ENCODE measurements at regions not wholly inside any gene's neighbourhood (a gene's known extent, or its start where the extent isn't known, plus 50 kb on each side); places are given as distances from the start of the nearest gene placed in this dataset.
"Not testable (repeated sequence)": the region's sequence is repeated elsewhere in the genome, so short reads cannot be mapped to it uniquely, and the experiment has no call there.

- no peak overlapping the region for H3K27ac ChIP-seq (ENCODE audit: low read length)
- no peaks in the 10 kb centered on the region for H3K36me3 ChIP-seq (replicated peaks; ENCODE audit: low read depth, low read length)
- no peaks in the 10 kb centered on the region for H3K4me1 ChIP-seq (ENCODE audit: low read length)
- no peaks in the 10 kb centered on the region for H3K27me3 ChIP-seq (ENCODE audit: low read depth, low read length)
- no peak overlapping the region for H3K4me2 ChIP-seq (ENCODE audit: low read length)
- H3K9ac ChIP-seq (ENCODE audit: low read length): no peak overlapping the region
- no peaks in the 10 kb centered on the region for H3K79me2 ChIP-seq (ENCODE audit: low read length)
- H2AFZ ChIP-seq (ENCODE audit: low read depth, low read length): no peak overlapping the region
- H4K20me1 ChIP-seq (ENCODE audit: insufficient read depth, low read length): no peaks in the 10 kb centered on the region
- TF ChIP-seq EZH2phosphoT487 (IDR thresholded peaks at IDR 0.05; ENCODE audit: low read depth) (no peak), CTCF (IDR thresholded peaks at IDR 0.05; ENCODE audit: low read depth, low read length) (no peak)
- no peak overlapping the region for H3K4me3 ChIP-seq (ENCODE audit: low read length)
- H3K9me3 ChIP-seq (ENCODE audit: insufficient read depth, low read length): no peaks in the 10 kb centered on the region
Measured at GRCh38 chr5:118327389-118327788, 661.0 kb downstream of the DTWD2 start.

- H4K20me1 ChIP-seq (ENCODE audit: insufficient read depth, low read length): no peaks in the 10 kb centered on the region
- H3K9ac ChIP-seq (ENCODE audit: low read length): no peak overlapping the region
- H2AFZ ChIP-seq (ENCODE audit: low read depth, low read length): no peak overlapping the region
- TF ChIP-seq CTCF (IDR thresholded peaks at IDR 0.05; ENCODE audit: low read depth, low read length): no peak
- TF ChIP-seq EZH2phosphoT487 (IDR thresholded peaks at IDR 0.05; ENCODE audit: low read depth): no peak
- H3K4me3 ChIP-seq (ENCODE audit: low read length): no peak overlapping the region
- H3K79me2 ChIP-seq (ENCODE audit: low read length): no peaks in the 10 kb centered on the region
- no peaks in the 10 kb centered on the region for H3K4me1 ChIP-seq (ENCODE audit: low read length)
- no peak overlapping the region for H3K4me2 ChIP-seq (ENCODE audit: low read length)
- no peaks in the 10 kb centered on the region for H3K9me3 ChIP-seq (ENCODE audit: insufficient read depth, low read length)
- H3K27me3 ChIP-seq (ENCODE audit: low read depth, low read length): no peaks in the 10 kb centered on the region
- no peaks in the 10 kb centered on the region for H3K36me3 ChIP-seq (replicated peaks; ENCODE audit: low read depth, low read length)
- H3K27ac ChIP-seq (ENCODE audit: low read length): no peak overlapping the region
Measured at GRCh38 chr5:118326481-118327045, 661.8 kb downstream of the DTWD2 start.

- no peaks in the 10 kb centered on the region for H3K36me3 ChIP-seq (replicated peaks; ENCODE audit: low read depth, low read length)
- H3K9me3 ChIP-seq (ENCODE audit: insufficient read depth, low read length): no peaks in the 10 kb centered on the region
- H3K4me1 ChIP-seq (ENCODE audit: low read length): no peaks in the 10 kb centered on the region
- no peak overlapping the region for H3K4me3 ChIP-seq (ENCODE audit: low read length)
- TF ChIP-seq CTCF (IDR thresholded peaks at IDR 0.05; ENCODE audit: low read depth, low read length): no peak
- TF ChIP-seq EZH2phosphoT487 (IDR thresholded peaks at IDR 0.05; ENCODE audit: low read depth): no peak
- H3K27me3 ChIP-seq (ENCODE audit: low read depth, low read length): no peaks in the 10 kb centered on the region
- no peak overlapping the region for H2AFZ ChIP-seq (ENCODE audit: low read depth, low read length)
- no peak overlapping the region for H3K27ac ChIP-seq (ENCODE audit: low read length)
- no peak overlapping the region for H3K4me2 ChIP-seq (ENCODE audit: low read length)
- H4K20me1 ChIP-seq (ENCODE audit: insufficient read depth, low read length): no peaks in the 10 kb centered on the region
- H3K9ac ChIP-seq (ENCODE audit: low read length): no peak overlapping the region
- H3K79me2 ChIP-seq (ENCODE audit: low read length): no peaks in the 10 kb centered on the region
Measured at GRCh38 chr5:118325931-118326330, 662.4 kb downstream of the DTWD2 start.

- not testable (repeated sequence) for H3K27me3 ChIP-seq (ENCODE audit: low read depth, low read length); H3K4me1 ChIP-seq (ENCODE audit: low read length); H2AFZ ChIP-seq (ENCODE audit: low read depth, low read length); H3K4me3 ChIP-seq (ENCODE audit: low read length); H3K4me2 ChIP-seq (ENCODE audit: low read length); H3K79me2 ChIP-seq (ENCODE audit: low read length); H3K9ac ChIP-seq (ENCODE audit: low read length); H3K9me3 ChIP-seq (ENCODE audit: insufficient read depth, low read length); H3K36me3 ChIP-seq (replicated peaks; ENCODE audit: low read depth, low read length); H4K20me1 ChIP-seq (ENCODE audit: insufficient read depth, low read length); H3K27ac ChIP-seq (ENCODE audit: low read length)
Measured at GRCh38 chr5:118323723-118324122, 664.6 kb downstream of the DTWD2 start.

GRCh38 chr5:118321081-118321480 lies 667.3 kb downstream of the DTWD2 start:
- no peak overlapping the region for H3K27ac ChIP-seq (ENCODE audit: low read length)
- H3K79me2 ChIP-seq (ENCODE audit: low read length): no peaks in the 10 kb centered on the region
- H3K27me3 ChIP-seq (ENCODE audit: low read depth, low read length): no peaks in the 10 kb centered on the region
- H3K9me3 ChIP-seq (ENCODE audit: insufficient read depth, low read length): no peaks in the 10 kb centered on the region
- H3K4me2 ChIP-seq (ENCODE audit: low read length): no peak overlapping the region
- H2AFZ ChIP-seq (ENCODE audit: low read depth, low read length): no peak overlapping the region
- H3K4me1 ChIP-seq (ENCODE audit: low read length): no peaks in the 10 kb centered on the region
- H3K4me3 ChIP-seq (ENCODE audit: low read length): no peak overlapping the region
- no peak overlapping the region for H3K9ac ChIP-seq (ENCODE audit: low read length)
- TF ChIP-seq CTCF (IDR thresholded peaks at IDR 0.05; ENCODE audit: low read depth, low read length): no peak
- no peak for TF ChIP-seq EZH2phosphoT487 (IDR thresholded peaks at IDR 0.05; ENCODE audit: low read depth)
- H3K36me3 ChIP-seq (replicated peaks; ENCODE audit: low read depth, low read length): no peaks in the 10 kb centered on the region
- H4K20me1 ChIP-seq (ENCODE audit: insufficient read depth, low read length): no peaks in the 10 kb centered on the region

All from OCI-LY3 (cell line).